IPS-18a (cell line): ENCODE measurements at regions not wholly inside any gene's neighbourhood (a gene's known extent, or its start where the extent isn't known, plus 50 kb on each side); places are given as distances from the start of the nearest gene placed in this dataset.

Experiments used
- H3K27ac ChIP-seq: one replicate; pipeline ENCODE4 v1.5.1; 2013; ENCODE audit warnings: low read length
- H3K27me3 ChIP-seq: one replicate; pipeline ENCODE4 v1.6.1; 2013; ENCODE audit warnings: mild to moderate bottlenecking, low read length; ENCODE audit not compliant: control insufficient read depth, insufficient read depth
- H3K36me3 ChIP-seq: one replicate; pipeline ENCODE4 v1.6.1; 2013; ENCODE audit warnings: low read depth, low read length; ENCODE audit not compliant: control insufficient read depth
- H3K4me1 ChIP-seq: one replicate; pipeline ENCODE4 v1.6.1; 2013; ENCODE audit warnings: low read depth, low read length; ENCODE audit not compliant: control insufficient read depth
- H3K4me3 ChIP-seq: one replicate; pipeline ENCODE4 v1.5.1; 2013; ENCODE audit warnings: low read length
- H3K9ac ChIP-seq: one replicate; pipeline ENCODE4 v1.6.1; 2013; ENCODE audit warnings: mild to moderate bottlenecking, low read length, moderate library complexity
- H3K9me3 ChIP-seq: one replicate; pipeline ENCODE4 v1.6.1; 2013; ENCODE audit warnings: low read depth, low read length; ENCODE audit not compliant: control insufficient read depth

GRCh38 chr12:30098677-30099076, 314.9 kb upstream of the TMTC1 start:
- H3K27ac ChIP-seq = no peak overlapping the region
- peaks cover 15% of the 10 kb centered on the region for H3K4me1 ChIP-seq
- no peak overlapping the region for H3K4me3 ChIP-seq
- H3K27me3 ChIP-seq = no peaks in the 10 kb centered on the region
- no peaks in the 10 kb centered on the region for H3K9me3 ChIP-seq
- no peak overlapping the region for H3K9ac ChIP-seq
- H3K36me3 ChIP-seq = no peaks in the 10 kb centered on the region

GRCh38 chr12:30095511-30095910, 311.8 kb upstream of the TMTC1 start:
- no peaks in the 10 kb centered on the region for H3K9me3 ChIP-seq
- no peaks in the 10 kb centered on the region for H3K27me3 ChIP-seq
- H3K9ac ChIP-seq = no peak overlapping the region
- H3K4me3 ChIP-seq = no peak overlapping the region
- no peaks in the 10 kb centered on the region for H3K36me3 ChIP-seq
- no peak overlapping the region for H3K27ac ChIP-seq
- H3K4me1 ChIP-seq = peaks cover 15% of the 10 kb centered on the region

- H3K9me3 ChIP-seq = no peaks in the 10 kb centered on the region
- H3K27ac ChIP-seq = no peak overlapping the region
- H3K4me1 ChIP-seq = peaks cover 2% of the 10 kb centered on the region
- no peak overlapping the region for H3K4me3 ChIP-seq
- H3K9ac ChIP-seq = no peak overlapping the region
- no peaks in the 10 kb centered on the region for H3K27me3 ChIP-seq
- H3K36me3 ChIP-seq = no peaks in the 10 kb centered on the region
These were observed 309.4 kb upstream of the TMTC1 start for GRCh38 chr12:30092983-30093617.

GRCh38 chr12:30090258-30090657, 306.5 kb upstream of the TMTC1 start:
- no peaks in the 10 kb centered on the region for H3K27me3 ChIP-seq
- no peaks in the 10 kb centered on the region for H3K4me1 ChIP-seq
- no peak overlapping the region for H3K9ac ChIP-seq
- no peak overlapping the region for H3K27ac ChIP-seq
- H3K36me3 ChIP-seq = no peaks in the 10 kb centered on the region
- no peak overlapping the region for H3K4me3 ChIP-seq
- H3K9me3 ChIP-seq = no peaks in the 10 kb centered on the region

GRCh38 chr12:30088259-30088995, 304.7 kb upstream of the TMTC1 start:
- no peaks in the 10 kb centered on the region for H3K36me3 ChIP-seq
- no peak overlapping the region for H3K4me3 ChIP-seq
- H3K9me3 ChIP-seq = no peaks in the 10 kb centered on the region
- H3K9ac ChIP-seq = no peak overlapping the region
- H3K4me1 ChIP-seq = no peaks in the 10 kb centered on the region
- H3K27ac ChIP-seq = no peak overlapping the region
- no peaks in the 10 kb centered on the region for H3K27me3 ChIP-seq

GRCh38 chr12:30082381-30082780, 298.6 kb upstream of the TMTC1 start:
- H3K4me3 ChIP-seq = no peak overlapping the region
- no peaks in the 10 kb centered on the region for H3K27me3 ChIP-seq
- H3K4me1 ChIP-seq = no peaks in the 10 kb centered on the region
- no peak overlapping the region for H3K9ac ChIP-seq
- H3K36me3 ChIP-seq = no peaks in the 10 kb centered on the region
- no peak overlapping the region for H3K27ac ChIP-seq
- no peaks in the 10 kb centered on the region for H3K9me3 ChIP-seq

GRCh38 chr12:30074916-30075315, 291.2 kb upstream of the TMTC1 start:
- Histone ChIP-seq H3K4me1 (no peaks in the 10 kb centered on the region), H3K27ac (no peak overlapping the region), H3K9me3 (no peaks in the 10 kb centered on the region), H3K36me3 (no peaks in the 10 kb centered on the region), H3K4me3 (no peak overlapping the region), H3K9ac (no peak overlapping the region), H3K27me3 (no peaks in the 10 kb centered on the region)

GRCh38 chr12:30072824-30073223, 289.1 kb upstream of the TMTC1 start:
- Histone ChIP-seq H3K27me3 (no peaks in the 10 kb centered on the region), H3K36me3 (no peaks in the 10 kb centered on the region), H3K9me3 (no peaks in the 10 kb centered on the region), H3K27ac (no peak overlapping the region), H3K4me1 (no peaks in the 10 kb centered on the region), H3K4me3 (no peak overlapping the region), H3K9ac (no peak overlapping the region)

- no peak overlapping the region for H3K4me3 ChIP-seq
- H3K4me1 ChIP-seq = no peaks in the 10 kb centered on the region
- no peak overlapping the region for H3K27ac ChIP-seq
- H3K9me3 ChIP-seq = no peaks in the 10 kb centered on the region
- no peaks in the 10 kb centered on the region for H3K27me3 ChIP-seq
- H3K36me3 ChIP-seq = no peaks in the 10 kb centered on the region
- no peak overlapping the region for H3K9ac ChIP-seq
These were observed 283.4 kb upstream of the TMTC1 start for GRCh38 chr12:30067146-30067545.

GRCh38 chr12:30064906-30065305, 281.2 kb upstream of the TMTC1 start:
- no peak overlapping the region for H3K9ac ChIP-seq
- H3K36me3 ChIP-seq = no peaks in the 10 kb centered on the region
- no peak overlapping the region for H3K4me3 ChIP-seq
- H3K4me1 ChIP-seq = no peaks in the 10 kb centered on the region
- H3K27ac ChIP-seq = no peak overlapping the region
- H3K9me3 ChIP-seq = no peaks in the 10 kb centered on the region
- H3K27me3 ChIP-seq = no peaks in the 10 kb centered on the region

- no peaks in the 10 kb centered on the region for H3K9me3 ChIP-seq
- H3K36me3 ChIP-seq = no peaks in the 10 kb centered on the region
- no peaks in the 10 kb centered on the region for H3K4me1 ChIP-seq
- no peak overlapping the region for H3K27ac ChIP-seq
- no peak overlapping the region for H3K9ac ChIP-seq
- no peak overlapping the region for H3K4me3 ChIP-seq
- H3K27me3 ChIP-seq = no peaks in the 10 kb centered on the region
These were observed 279.7 kb upstream of the TMTC1 start for GRCh38 chr12:30063435-30063945.

- Histone ChIP-seq H3K36me3 (no peaks in the 10 kb centered on the region), H3K27me3 (no peaks in the 10 kb centered on the region), H3K9me3 (no peaks in the 10 kb centered on the region), H3K9ac (no peak overlapping the region), H3K27ac (no peak overlapping the region), H3K4me1 (peaks cover 13% of the 10 kb centered on the region), H3K4me3 (no peak overlapping the region)
These were observed 264.6 kb upstream of the TMTC1 start for GRCh38 chr12:30048371-30048770.
